ENCODE measurements at regions not wholly inside any gene's neighbourhood (a gene's known extent, or its start where the extent isn't known, plus 50 kb on each side); places are given as distances from the start of the nearest gene placed in this dataset.
"Not testable (repeated sequence)": the region's sequence is repeated elsewhere in the genome, so short reads cannot be mapped to it uniquely, and the experiment has no call there.

- not testable (repeated sequence) for DNase-seq (ENCODE audit: low read depth)
Measured at GRCh38 chr11:94235772-94236171, 68.6 kb upstream of the IZUMO1R start.

GRCh38 chr11:94236416-94236815, 68.0 kb upstream of the IZUMO1R start:
- not testable (repeated sequence) for DNase-seq (ENCODE audit: low read depth)

DNA sequence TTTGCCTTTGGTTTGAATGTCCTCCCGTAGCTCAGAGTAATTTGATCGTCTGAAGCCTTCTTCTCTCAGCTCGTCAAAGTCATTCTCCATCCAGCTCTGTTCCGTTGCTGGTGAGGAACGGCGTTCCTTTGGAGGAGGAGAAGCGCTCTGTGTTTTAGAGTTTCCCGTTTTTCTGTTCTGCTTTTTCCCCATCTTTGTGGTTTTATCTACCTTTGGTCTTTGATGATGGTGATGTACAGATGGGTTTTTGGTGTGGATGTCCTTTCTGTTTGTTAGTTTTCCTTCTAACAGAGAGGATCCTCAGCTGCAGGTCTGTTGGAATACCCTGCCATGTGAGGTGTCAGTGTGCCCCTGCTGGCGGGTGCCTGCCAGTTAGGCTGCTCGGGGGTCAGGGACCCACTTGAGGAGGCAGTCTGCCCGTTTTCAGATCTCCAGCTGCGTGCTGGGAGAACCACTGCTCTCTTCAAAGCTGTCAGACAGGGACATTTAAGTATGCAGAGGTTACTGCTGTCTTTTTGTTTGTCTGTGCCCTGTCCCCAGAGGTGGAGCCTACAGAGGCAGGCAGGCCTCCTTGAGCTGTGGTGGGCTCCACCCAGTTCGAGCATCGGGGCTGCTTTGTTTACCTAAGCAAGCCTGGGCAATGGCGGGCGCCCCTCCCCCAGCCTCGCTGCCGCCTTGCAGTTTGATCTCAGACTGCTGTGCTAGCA, 66.8 kb upstream of the IZUMO1R start:
- peak; percentile 11 for DNase-seq (ENCODE audit: low read depth)

DNA sequence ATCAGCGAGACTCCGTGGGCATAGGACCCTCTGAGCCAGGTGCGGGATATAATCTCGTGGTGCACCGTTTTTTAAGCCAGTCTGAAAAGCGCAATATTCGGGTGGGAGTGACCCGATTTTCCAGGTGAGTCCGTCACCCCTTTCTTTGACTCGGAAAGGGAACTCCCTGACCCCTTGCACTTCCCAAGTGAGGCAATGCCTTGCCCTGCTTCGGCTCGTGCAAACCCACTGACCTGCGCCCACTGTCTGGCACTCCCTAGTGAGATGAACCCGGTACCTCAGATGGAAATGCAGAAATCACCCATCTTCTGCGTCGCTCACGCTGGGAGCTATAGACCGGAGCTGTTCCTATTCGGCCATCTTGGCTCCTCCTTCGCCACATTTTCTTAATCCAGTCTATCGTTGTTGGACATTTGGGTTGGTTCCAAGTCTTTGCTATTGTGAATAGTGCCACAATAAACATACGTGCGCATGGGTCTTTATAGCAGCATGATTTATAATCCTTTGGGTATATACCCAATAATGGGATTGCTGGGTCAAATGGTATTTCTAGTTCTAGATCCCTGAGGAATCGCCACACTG, 66.1 kb upstream of the IZUMO1R start:
- DNase-seq (ENCODE audit: low read depth) = peak; percentile 10

GRCh38 chr11:94238774-94239173, 65.6 kb upstream of the IZUMO1R start:
- not testable (repeated sequence) for DNase-seq (ENCODE audit: low read depth)

DNA sequence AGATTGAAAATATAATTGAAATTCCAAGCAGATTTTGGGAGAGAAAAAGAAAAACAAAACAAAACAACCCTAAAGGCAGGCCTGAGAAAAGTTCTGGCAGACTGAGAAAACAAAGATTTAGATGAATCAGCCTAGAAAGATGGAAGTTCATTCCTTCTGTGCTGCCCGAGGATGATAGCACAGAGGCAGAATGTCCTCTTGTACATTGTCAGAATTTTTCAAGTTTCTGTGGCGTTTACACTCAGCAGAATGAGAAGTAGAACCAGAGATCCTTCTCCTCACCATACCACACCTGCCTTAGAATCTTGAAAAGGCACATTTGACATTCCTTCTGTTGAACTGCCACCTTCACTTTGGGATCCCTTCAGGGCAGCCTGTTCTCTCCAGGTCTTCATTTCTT, 62.5 kb upstream of the IZUMO1R start:
- DNase-seq (ENCODE audit: low read depth) = no peak

- DNase-seq (ENCODE audit: low read depth) = no peak
Measured at GRCh38 chr11:94243571-94244515, 60.5 kb upstream of the IZUMO1R start.

GRCh38 chr11:94245121-94245520, 59.3 kb upstream of the IZUMO1R start:
- no peak for DNase-seq (ENCODE audit: low read depth)

GRCh38 chr11:94248301-94248700, 56.1 kb upstream of the IZUMO1R start:
- DNase-seq (ENCODE audit: low read depth) = not testable (repeated sequence)

GRCh38 chr11:94254214-94254613, 50.2 kb upstream of the IZUMO1R start:
- DNase-seq (ENCODE audit: low read depth) = no peak

Measured in activated T-cell treated with anti-CD3 and anti-CD28 coated beads for 1 hour (primary cell).